LNCaP clone FGC (cell line): ENCODE measurements at regions not wholly inside any gene's neighbourhood (a gene's known extent, or its start where the extent isn't known, plus 50 kb on each side); places are given as distances from the start of the nearest gene placed in this dataset.

Experiments
- DNase-seq: peaks from one replicate; pipeline ENCODE4 v3.0.0-alpha.2; 2011; ENCODE audit warnings: low read depth
- H3K4me3 ChIP-seq: 2 replicates; pipeline ENCODE4 v1.5.1; 2011; ENCODE audit warnings: mild to moderate bottlenecking, low read depth, low read length, control low read depth
- CTCF ChIP-seq: IDR thresholded peaks from 2 replicates; pipeline ENCODE4 v1.5.1; 2012; ENCODE audit warnings: mild to moderate bottlenecking; ENCODE audit not compliant: control insufficient read depth, insufficient read depth; ENCODE audit errors: extremely low read depth

- H3K4me3 ChIP-seq = no peak overlapping the region
- TF ChIP-seq CTCF = no peak
- no peak for DNase-seq
These were observed 55.7 kb upstream of the EGFR start for GRCh38 chr7:54963155-54963554.

- no peak overlapping the region for H3K4me3 ChIP-seq
- DNase-seq = no peak
- no peak for TF ChIP-seq CTCF
These were observed 54.7 kb upstream of the EGFR start for GRCh38 chr7:54964136-54964535.

GRCh38 chr7:54967377-54967776 lies 51.4 kb upstream of the EGFR start:
- H3K4me3 ChIP-seq = no peak overlapping the region
- no peak for TF ChIP-seq CTCF
- DNase-seq = no peak

- H3K4me3 ChIP-seq = no peak overlapping the region
- DNase-seq = no peak
- no peak for TF ChIP-seq CTCF
These were observed 50.8 kb upstream of the EGFR start for GRCh38 chr7:54968018-54968417.
